Testis (tissue), 2 donors: ENCODE measurements at regions not wholly inside any gene's neighbourhood (a gene's known extent, or its start where the extent isn't known, plus 50 kb on each side); places are given as distances from the start of the nearest gene placed in this dataset.

Experiments used
- DNase-seq: peaks from one replicate; pipeline ENCODE4 v3.0.0-alpha.2; 2019
- H3K27ac ChIP-seq, 2 donors: fragments of 200-600 bp; sonication (generic); one replicate each; pipeline ENCODE4 v1.5.1; 2019
- H3K27me3 ChIP-seq: fragments of 200-600 bp; sonication (generic); one replicate; pipeline ENCODE4 v1.5.1; 2019
- H3K36me3 ChIP-seq: fragments of 200-600 bp; sonication (generic); one replicate; pipeline ENCODE4 v1.5.1; 2017; ENCODE audit warnings: low read depth; ENCODE audit errors: missing control alignments
- H3K4me1 ChIP-seq: fragments of 200-600 bp; sonication (generic); one replicate; pipeline ENCODE4 v1.5.1; 2019
- H3K4me3 ChIP-seq, 2 donors: fragments of 200-600 bp; sonication (generic); one replicate each; pipeline ENCODE4 v1.5.1; 2017 to 2019
- H3K9me3 ChIP-seq: fragments of 200-600 bp; sonication (generic); one replicate; pipeline ENCODE4 v1.5.1; 2017
- CTCF ChIP-seq, 3 experiments: fragments of 450-650 bp in 2 of 3; fragments of 200-600 bp in 1 of 3; sonication (generic) in 1 of 3; IDR thresholded peaks; one replicate each; pipeline ENCODE4 v1.5.1; 2016 to 2019; ENCODE audit warnings: antibody characterized with exemption in 3 of 3, mild to moderate bottlenecking in 2 of 3, moderate library complexity in 1 of 3
- POLR2A ChIP-seq: fragments of 450-650 bp; IDR thresholded peaks from one replicate; pipeline ENCODE4 v1.6.1; 2017; ENCODE audit warnings: antibody characterized with exemption, mild to moderate bottlenecking, moderate library complexity
- WGBS, 2 donors: methylation state at CpG; one replicate each; pipeline ENCODE4 v1.1.5; 2018; 5-methylcytosine and 5-hydroxymethylcytosine counted together
- intact Hi-C: fragments of 100-400 bp; cut with DNase I; formaldehyde crosslinking; loops from one replicate; pipeline ENCODE4 v1.15.1; 2023; ENCODE audit warnings: low total_unique reads

GRCh38 chr20:56810141-56810540 is 181.0 kb downstream of the TFAP2C start:
- Histone ChIP-seq H3K4me1 (no peaks in the 10 kb centered on the region), H3K4me3 (no peak overlapping the region), H3K9me3 (no peaks in the 10 kb centered on the region), H3K27ac (no peak overlapping the region), H3K36me3 (no peaks in the 10 kb centered on the region), H3K27me3 (no peaks in the 10 kb centered on the region)
- TF ChIP-seq CTCF (IDR thresholded peaks at IDR 0.05): no peak
- TF ChIP-seq POLR2A: no peak
- WGBS, 2 donors: 76 to 83% methylated on average over 6 of the region's 6 CpGs
- intact Hi-C loops: no loop called here
- no peak for DNase-seq

GRCh38 chr20:56815796-56816195 is 186.7 kb downstream of the TFAP2C start:
- H3K4me3 ChIP-seq: no peak overlapping the region
- no peak for DNase-seq
- H3K36me3 ChIP-seq: no peaks in the 10 kb centered on the region
- no peaks in the 10 kb centered on the region for H3K27me3 ChIP-seq
- WGBS, 2 donors: 66 to 72% methylated on average over 5 to 6 of the region's 6 CpGs
- H3K9me3 ChIP-seq: no peaks in the 10 kb centered on the region
- no peak for TF ChIP-seq CTCF (IDR thresholded peaks at IDR 0.05)
- TF ChIP-seq POLR2A: no peak
- intact Hi-C loops: no loop called here
- no peaks in the 10 kb centered on the region for H3K4me1 ChIP-seq
- H3K27ac ChIP-seq: no peak overlapping the region

- H3K4me1 ChIP-seq: no peaks in the 10 kb centered on the region
- no peak for TF ChIP-seq POLR2A
- no peak for TF ChIP-seq CTCF (IDR thresholded peaks at IDR 0.05)
- no peak overlapping the region for H3K4me3 ChIP-seq
- H3K36me3 ChIP-seq: no peaks in the 10 kb centered on the region
- no peaks in the 10 kb centered on the region for H3K9me3 ChIP-seq
- H3K27me3 ChIP-seq: no peaks in the 10 kb centered on the region
- no peak for DNase-seq
- H3K27ac ChIP-seq: no peak overlapping the region
- WGBS, 2 donors: 62 to 69% methylated on average over 7 of the region's 7 CpGs
- intact Hi-C loops: no loop called here
These were observed 187.2 kb downstream of the TFAP2C start for GRCh38 chr20:56816349-56816748.

- Histone ChIP-seq H3K27me3 (no peaks in the 10 kb centered on the region), H3K27ac (no peak overlapping the region)
These were observed 188.9 kb downstream of the TFAP2C start for GRCh38 chr20:56817780-56818675.

More at GRCh38 chr20:56817780-56818675, 188.9 kb downstream of the TFAP2C start:
- Histone ChIP-seq H3K4me1 (no peaks in the 10 kb centered on the region), H3K9me3 (no peaks in the 10 kb centered on the region), H3K4me3 (no peak overlapping the region), H3K36me3 (no peaks in the 10 kb centered on the region)
- TF ChIP-seq POLR2A: no peak
- no peak for TF ChIP-seq CTCF (IDR thresholded peaks at IDR 0.05)
- intact Hi-C loops: no loop called here
- DNase-seq: no peak
- WGBS, 2 donors: 86 to 88% methylated on average over 6 of the region's 6 CpGs
